ENCODE measurements at regions not wholly inside any gene's neighbourhood (a gene's known extent, or its start where the extent isn't known, plus 50 kb on each side); places are given as distances from the start of the nearest gene placed in this dataset.

DNA sequence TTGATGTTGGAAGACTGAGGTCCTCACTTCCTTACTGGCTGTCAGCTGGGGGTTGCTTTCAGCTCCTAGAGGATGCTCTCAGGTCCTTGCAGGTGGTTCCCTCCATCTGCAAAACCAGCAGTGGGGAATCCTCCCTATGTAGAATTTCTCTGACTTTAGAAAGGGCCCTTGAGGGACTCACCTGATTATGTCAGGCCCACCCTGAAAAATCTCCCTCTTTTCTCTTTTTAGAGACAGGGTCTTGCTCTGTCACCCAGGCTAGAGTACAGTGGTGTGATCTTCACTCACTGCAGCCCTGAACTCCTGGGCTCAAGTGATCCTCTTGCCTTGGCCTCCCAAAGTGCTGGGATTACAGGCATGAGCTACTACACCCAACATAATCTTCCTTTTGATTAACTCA is 102.9 kb upstream of the MCHR2 start:
- Histone ChIP-seq H3K4me3 (ENCODE audit: low read depth, low read length) (no peak overlapping the region), H3K36me3 (replicated peaks) (no peaks in the 10 kb centered on the region), H3K27me3 (replicated peaks) (peaks cover 3% of the 10 kb centered on the region), H3K27ac (no peak overlapping the region)
- TF ChIP-seq, protein P1, sequence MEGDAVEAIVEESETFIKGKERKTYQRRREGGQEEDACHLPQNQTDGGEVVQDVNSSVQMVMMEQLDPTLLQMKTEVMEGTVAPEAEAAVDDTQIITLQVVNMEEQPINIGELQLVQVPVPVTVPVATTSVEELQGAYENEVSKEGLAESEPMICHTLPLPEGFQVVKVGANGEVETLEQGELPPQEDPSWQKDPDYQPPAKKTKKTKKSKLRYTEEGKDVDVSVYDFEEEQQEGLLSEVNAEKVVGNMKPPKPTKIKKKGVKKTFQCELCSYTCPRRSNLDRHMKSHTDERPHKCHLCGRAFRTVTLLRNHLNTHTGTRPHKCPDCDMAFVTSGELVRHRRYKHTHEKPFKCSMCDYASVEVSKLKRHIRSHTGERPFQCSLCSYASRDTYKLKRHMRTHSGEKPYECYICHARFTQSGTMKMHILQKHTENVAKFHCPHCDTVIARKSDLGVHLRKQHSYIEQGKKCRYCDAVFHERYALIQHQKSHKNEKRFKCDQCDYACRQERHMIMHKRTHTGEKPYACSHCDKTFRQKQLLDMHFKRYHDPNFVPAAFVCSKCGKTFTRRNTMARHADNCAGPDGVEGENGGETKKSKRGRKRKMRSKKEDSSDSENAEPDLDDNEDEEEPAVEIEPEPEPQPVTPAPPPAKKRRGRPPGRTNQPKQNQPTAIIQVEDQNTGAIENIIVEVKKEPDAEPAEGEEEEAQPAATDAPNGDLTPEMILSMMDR (IDR thresholded peaks at IDR 0.05; ENCODE audit: low read depth, low read length, missing control alignments), result no peak
- in situ Hi-C loops (cut with HindIII; ENCODE audit: low pct_ligation_motif_present, low sequenced_read_pairs), result no loop called here
- no peak for DNase-seq

DNA sequence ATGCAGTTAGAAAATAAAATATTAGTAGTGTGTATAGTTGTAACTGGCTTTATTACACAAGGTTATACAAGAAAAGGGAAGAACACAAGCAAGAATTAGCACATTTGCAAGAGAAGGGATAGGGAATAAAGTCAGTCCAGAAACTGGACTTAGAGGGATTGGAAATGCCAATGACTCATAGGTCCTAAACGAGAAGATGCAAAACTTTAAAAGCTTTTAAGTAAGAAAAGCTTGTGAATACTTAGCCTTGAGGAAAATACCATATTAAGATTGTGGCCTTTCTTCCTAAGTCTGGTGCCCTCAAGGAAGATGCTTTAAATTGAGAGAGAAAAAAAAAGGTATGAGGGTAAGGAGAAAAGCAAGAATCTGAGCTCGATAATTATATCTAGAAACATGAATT is 102.3 kb upstream of the MCHR2 start:
- TF ChIP-seq, protein P1 (IDR thresholded peaks at IDR 0.05; ENCODE audit: low read depth, low read length, missing control alignments), result no peak
- no peak overlapping the region for H3K4me3 ChIP-seq (ENCODE audit: low read depth, low read length)
- H3K36me3 ChIP-seq (replicated peaks), result no peaks in the 10 kb centered on the region
- peaks cover 3% of the 10 kb centered on the region for H3K27me3 ChIP-seq (replicated peaks)
- in situ Hi-C loops (cut with HindIII; ENCODE audit: low pct_ligation_motif_present, low sequenced_read_pairs), result no loop called here
- DNase-seq, result no peak
- no peak overlapping the region for H3K27ac ChIP-seq

DNA sequence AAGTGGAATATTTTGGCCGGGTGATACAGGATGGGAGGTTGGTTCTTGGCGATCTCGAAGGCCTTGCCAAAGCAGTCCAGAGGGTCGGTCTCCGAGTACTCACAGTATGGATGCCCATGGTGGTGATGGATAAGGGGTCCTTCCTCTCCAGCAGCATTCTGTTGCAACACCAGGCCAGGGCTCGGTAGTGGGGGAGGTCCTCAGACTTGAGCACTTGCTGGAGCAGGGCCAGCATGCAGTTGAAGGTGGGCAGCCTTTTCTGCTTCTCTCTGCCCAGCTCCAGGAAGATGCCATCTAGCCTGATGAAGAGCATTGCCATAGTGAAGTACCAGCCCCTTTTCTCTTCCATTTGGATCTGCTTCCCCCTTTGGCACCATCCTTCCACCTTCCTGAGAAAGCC is 99.4 kb upstream of the MCHR2 start:
- TF ChIP-seq, protein P1 (IDR thresholded peaks at IDR 0.05; ENCODE audit: low read depth, low read length, missing control alignments), result no peak
- H3K4me3 ChIP-seq (ENCODE audit: low read depth, low read length), result no peak overlapping the region
- H3K27ac ChIP-seq, result no peak overlapping the region
- H3K27me3 ChIP-seq (replicated peaks), result no peaks in the 10 kb centered on the region
- in situ Hi-C loops (cut with HindIII; ENCODE audit: low pct_ligation_motif_present, low sequenced_read_pairs), result no loop called here
- no peaks in the 10 kb centered on the region for H3K36me3 ChIP-seq (replicated peaks)
- no peak for DNase-seq

DNA sequence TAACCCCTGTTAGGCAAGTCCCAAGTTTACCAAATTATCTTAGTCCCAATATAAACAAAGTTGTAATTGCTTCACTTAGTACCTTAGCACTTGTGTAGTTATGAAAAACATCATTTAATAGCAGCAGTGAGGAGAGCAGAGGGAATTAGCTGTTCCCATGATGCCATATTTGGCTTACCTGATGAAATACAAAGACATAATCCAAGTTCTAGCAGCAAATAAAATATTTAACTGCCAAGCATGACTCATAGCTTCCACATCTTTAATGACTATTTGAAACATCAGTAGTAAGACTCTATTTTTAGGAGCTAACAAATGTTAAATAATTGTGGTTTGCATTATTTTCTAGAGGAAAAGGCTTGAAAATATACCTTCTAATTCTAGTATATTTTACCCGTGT is 94.0 kb upstream of the MCHR2 start:
- Histone ChIP-seq H3K27ac (no peak overlapping the region), H3K36me3 (replicated peaks) (no peaks in the 10 kb centered on the region), H3K4me3 (ENCODE audit: low read depth, low read length) (no peak overlapping the region), H3K27me3 (replicated peaks) (no peaks in the 10 kb centered on the region)
- TF ChIP-seq, protein P1 (IDR thresholded peaks at IDR 0.05; ENCODE audit: low read depth, low read length, missing control alignments), result no peak
- no peak for DNase-seq
- in situ Hi-C loops (cut with HindIII; ENCODE audit: low pct_ligation_motif_present, low sequenced_read_pairs), result no loop called here

DNA sequence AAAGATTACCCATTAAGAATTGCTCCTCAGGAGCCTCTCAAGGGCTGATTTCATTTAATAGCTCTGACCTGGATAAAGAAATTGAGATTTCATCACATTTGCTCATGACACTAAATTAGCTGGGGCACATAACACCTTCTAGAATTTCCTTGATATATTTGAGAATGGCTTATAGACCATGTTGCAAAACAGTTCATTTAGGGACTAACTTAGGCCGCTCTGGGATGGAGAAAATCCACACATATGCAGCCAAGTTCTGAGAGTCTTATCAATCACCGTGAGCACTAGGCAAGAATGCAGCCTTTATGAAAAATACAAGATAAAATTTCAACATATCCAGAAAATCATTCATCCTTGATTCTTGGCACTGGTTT is 91.0 kb upstream of the MCHR2 start:
- no peaks in the 10 kb centered on the region for H3K36me3 ChIP-seq (replicated peaks)
- no peak overlapping the region for H3K4me3 ChIP-seq (ENCODE audit: low read depth, low read length)
- in situ Hi-C loops (cut with HindIII; ENCODE audit: low pct_ligation_motif_present, low sequenced_read_pairs), result no loop called here
- DNase-seq, result no peak
- H3K27me3 ChIP-seq (replicated peaks), result no peaks in the 10 kb centered on the region
- no peak overlapping the region for H3K27ac ChIP-seq
- TF ChIP-seq, protein P1 (IDR thresholded peaks at IDR 0.05; ENCODE audit: low read depth, low read length, missing control alignments), result no peak

DNA sequence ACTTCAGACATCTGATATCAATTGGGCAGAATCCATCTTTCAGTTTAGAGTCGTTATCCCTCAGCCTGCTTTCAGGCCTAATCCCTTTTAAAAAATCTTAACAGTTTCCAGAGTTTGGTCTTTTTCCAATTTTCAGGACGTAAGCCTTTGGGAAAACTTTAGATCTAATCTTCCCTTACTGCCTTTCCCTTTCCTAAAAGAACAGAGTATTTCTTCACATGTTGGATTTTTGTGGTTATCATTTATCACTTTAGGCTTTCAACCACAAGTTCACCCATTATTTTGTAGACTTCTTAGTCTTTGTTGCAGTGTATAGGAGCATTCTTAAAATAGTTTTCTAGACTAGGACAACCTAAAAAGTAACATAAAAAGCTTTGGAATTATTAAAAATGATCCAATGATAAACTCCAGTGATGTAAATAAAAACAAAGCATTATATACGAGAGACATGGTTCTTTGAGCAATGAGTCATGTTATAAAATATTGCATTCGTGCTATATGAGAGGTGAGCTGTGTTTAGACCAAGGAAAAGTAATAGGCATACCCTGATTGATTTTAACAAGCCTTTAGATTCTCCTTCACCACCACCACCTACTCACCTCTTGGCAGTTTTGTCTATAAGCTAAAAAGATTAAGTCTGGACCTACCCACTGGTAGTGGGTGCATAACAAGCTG is 90.4 kb upstream of the MCHR2 start:
- in situ Hi-C loops (cut with HindIII; ENCODE audit: low pct_ligation_motif_present, low sequenced_read_pairs), result no loop called here
- TF ChIP-seq, protein P1 (IDR thresholded peaks at IDR 0.05; ENCODE audit: low read depth, low read length, missing control alignments), result no peak

More for the DNA sequence above, 90.4 kb upstream of the MCHR2 start:
- Histone ChIP-seq H3K36me3 (replicated peaks) (no peaks in the 10 kb centered on the region), H3K4me3 (ENCODE audit: low read depth, low read length) (no peak overlapping the region), H3K27me3 (replicated peaks) (no peaks in the 10 kb centered on the region), H3K27ac (no peak overlapping the region)
- DNase-seq, result no peak

Measured in brain microvascular endothelial cell (primary cell).